A549 (cell line): ENCODE measurements at regions not wholly inside any gene's neighbourhood (a gene's known extent, or its start where the extent isn't known, plus 50 kb on each side); places are given as distances from the start of the nearest gene placed in this dataset.

ENCODE experiments used
- ATAC-seq, 2 experiments: fragments of 200-7000 bp in 1 of 2; fragments of >200 bp in 1 of 2; cut with Nextera tagmentation in 1 of 2; cut with Tn5 transposase in 1 of 2; 3 replicates each; pipeline versions ENCODE4 v1.8.0 to v1.9.1; 2018 to 2020; ENCODE audit warnings: mild to moderate bottlenecking in 1 of 2, moderate library complexity in 1 of 2
- CTCF ChIA-PET: fragments of 300-600 bp; sonication (Branson Sonifier 250); formaldehyde crosslinking; extraction: SDS; loops from one replicate; lab custom pipeline; 2021; ENCODE audit warnings: antibody characterized with exemption, inconsistent platforms; lab: Yijun Ruan, JAX
- POLR2A ChIA-PET: fragments of 350-600 bp; formaldehyde crosslinking; extraction: SDS; loops from one replicate; lab custom pipeline; 2021; ENCODE audit warnings: antibody characterized with exemption, inconsistent platforms; lab: Yijun Ruan, JAX
- DNase-seq, 2 experiments: peaks; one replicate each; pipeline versions ENCODE4 v3.0.0 to v3.0.0-alpha.2; 2011 to 2016; ENCODE audit warnings: low read depth in 1 of 2, low spot score in 1 of 2
- FAIRE-seq: peaks from 2 replicates; lab custom pipeline; 2011; peaks lifted over from hg19 to GRCh38; lab: Jason Lieb, UNC
- H3K27ac ChIP-seq, 2 experiments: fragments of >200 bp; sonication (Bioruptor Twin); formaldehyde crosslinking; 3 replicates each; pipeline ENCODE4 v1.5.1; 2016 to 2017
- H3K4me1 ChIP-seq: fragments of >200 bp; sonication (Bioruptor Twin); formaldehyde crosslinking; 3 replicates; pipeline ENCODE4 v1.6.1; 2016
- H3K4me2 ChIP-seq: fragments of >200 bp; sonication (Bioruptor Twin); formaldehyde crosslinking; 3 replicates; pipeline ENCODE4 v1.6.1; 2016
- H3K4me3 ChIP-seq: fragments of >200 bp; sonication (Bioruptor Twin); formaldehyde crosslinking; 3 replicates; pipeline ENCODE4 v1.5.1; 2016
- H3K9me3 ChIP-seq: fragments of >200 bp; sonication (Bioruptor Twin); formaldehyde crosslinking; 3 replicates; pipeline ENCODE4 v1.6.1; 2016
- BHLHE40 ChIP-seq: IDR thresholded peaks from 2 replicates; pipeline ENCODE4 v1.6.1; 2012; ENCODE audit warnings: low read depth, low read length, inconsistent platforms
- CEBPB ChIP-seq, 2 experiments: fragments of >200 bp in 1 of 2; sonication (Bioruptor Twin) in 1 of 2; formaldehyde crosslinking in 1 of 2; IDR thresholded peaks; 2 replicates each; pipeline ENCODE4 v1.6.1; 2012 to 2016
- CHD2 ChIP-seq: fragments of 150-350 bp; IDR thresholded peaks from 2 replicates; pipeline ENCODE4 v1.6.1; 2014; ENCODE audit warnings: low read length; ENCODE audit not compliant: partially characterized antibody
- EP300 ChIP-seq, 2 experiments: fragments of >200 bp; sonication (Bioruptor Twin); formaldehyde crosslinking; IDR thresholded peaks; 2 replicates in 1 of 2; 3 replicates in 1 of 2; pipeline ENCODE4 v1.6.1; 2016 to 2017
- FOSL2 ChIP-seq, 2 experiments: fragments of 450-650 bp in 1 of 2; fragments of >200 bp in 1 of 2; sonication (Bioruptor Twin) in 1 of 2; formaldehyde crosslinking; IDR thresholded peaks; 2 replicates each; pipeline versions ENCODE4 v1.5.0 to v1.6.1; 2016 to 2020; ENCODE audit warnings: mild to moderate bottlenecking in 1 of 2, moderate library complexity in 1 of 2
- GATA3 ChIP-seq: IDR thresholded peaks from 2 replicates; pipeline ENCODE4 v1.6.1; 2012; ENCODE audit warnings: borderline replicate concordance
- HEYL ChIP-seq: fragments of 250-450 bp; sonication (Bioruptor Pico); IDR thresholded peaks from 2 replicates; pipeline ENCODE4 v1.8.0; 2021; ENCODE audit warnings: mild to moderate bottlenecking, moderate library complexity
- HOXA7 ChIP-seq: fragments of 250-450 bp; sonication (Bioruptor Pico); IDR thresholded peaks from 2 replicates; pipeline ENCODE4 v1.5.0; 2020; ENCODE audit warnings: mild to moderate bottlenecking, moderate library complexity
- HOXB5 ChIP-seq: fragments of 250-450 bp; sonication (Bioruptor Pico); IDR thresholded peaks from 2 replicates; pipeline ENCODE4 v1.5.0; 2020; ENCODE audit warnings: mild to moderate bottlenecking, moderate library complexity
- JUN ChIP-seq, 2 experiments: fragments of >200 bp; sonication (Bioruptor Twin); formaldehyde crosslinking; IDR thresholded peaks; 2 replicates in 1 of 2; 3 replicates in 1 of 2; pipeline ENCODE4 v1.6.1; 2016 to 2017
- JUNB ChIP-seq: fragments of >200 bp; sonication (Bioruptor Twin); formaldehyde crosslinking; IDR thresholded peaks from 2 replicates; pipeline ENCODE4 v1.6.1; 2016
- KDM1A ChIP-seq: fragments of 200-600 bp; sonication (generic); IDR thresholded peaks from 2 replicates; pipeline ENCODE4 v1.6.1; 2016; ENCODE audit warnings: low read depth, mild to moderate bottlenecking
- MAFK ChIP-seq: fragments of 450-650 bp; IDR thresholded peaks from 2 replicates; pipeline ENCODE4 v1.6.1; 2014; ENCODE audit not compliant: partially characterized antibody
- MAZ ChIP-seq: fragments of 150-350 bp; IDR thresholded peaks from 2 replicates; pipeline ENCODE4 v1.6.1; 2014; ENCODE audit warnings: antibody characterized with exemption, low read depth, low read length, borderline replicate concordance
- NFE2L2 ChIP-seq: fragments of 150-350 bp; conservative IDR thresholded peaks from 2 replicates; pipeline ENCODE4 v1.6.1; 2014; ENCODE audit warnings: low read length
- POLR2A ChIP-seq: IDR thresholded peaks from 2 replicates; pipeline ENCODE4 v1.6.1; 2012; ENCODE audit warnings: mild to moderate bottlenecking, low read length
- RCOR1 ChIP-seq: fragments of 150-350 bp; IDR thresholded peaks from 2 replicates; pipeline ENCODE4 v1.6.1; 2014; ENCODE audit warnings: antibody characterized with exemption, low read length, low read depth
- RFX5 ChIP-seq: fragments of 450-650 bp; IDR thresholded peaks from 2 replicates; pipeline ENCODE4 v1.7.1; 2014; ENCODE audit warnings: antibody characterized with exemption, mild to moderate bottlenecking, moderate library complexity
- SMC3 ChIP-seq: fragments of >200 bp; sonication (Bioruptor Twin); formaldehyde crosslinking; IDR thresholded peaks from 3 replicates; pipeline ENCODE4 v1.6.1; 2018; ENCODE audit warnings: inconsistent platforms
- TFCP2L1 ChIP-seq: fragments of 250-450 bp; sonication (Bioruptor Pico); IDR thresholded peaks from 2 replicates; pipeline ENCODE4 v1.5.0; 2021; ENCODE audit warnings: mild to moderate bottlenecking
- TP53 ChIP-seq: fragments of 250-450 bp; sonication (Bioruptor Pico); IDR thresholded peaks from 2 replicates; pipeline ENCODE4 v1.5.0; 2021; ENCODE audit warnings: mild to moderate bottlenecking, moderate library complexity
- ZC3H11A ChIP-seq: fragments of 450-650 bp; IDR thresholded peaks from 2 replicates; pipeline ENCODE4 v1.6.1; 2014; ENCODE audit warnings: antibody characterized with exemption, mild to moderate bottlenecking
- ZFP36 ChIP-seq: fragments of 450-650 bp; IDR thresholded peaks from 2 replicates; pipeline ENCODE4 v1.6.1; 2014; ENCODE audit warnings: borderline replicate concordance; ENCODE audit not compliant: partially characterized antibody
- WGBS: methylation state at CpG from one replicate; pipeline ENCODE4 v1.1.6; 2017; ENCODE audit errors: missing lambda C conversion rate; 5-methylcytosine and 5-hydroxymethylcytosine counted together
- TF ChIP-seq, protein P1 (sequence below): fragments of 250-450 bp; sonication (Bioruptor Pico); IDR thresholded peaks from 2 replicates; pipeline ENCODE4 v1.5.0; 2021; ENCODE audit warnings: mild to moderate bottlenecking, moderate library complexity, borderline replicate concordance
- TF ChIP-seq, protein P2 (sequence below): IDR thresholded peaks from 2 replicates; pipeline ENCODE4 v1.6.1; 2012
- TF ChIP-seq, protein P3 (sequence below): fragments of >200 bp; sonication (Bioruptor Twin); formaldehyde crosslinking; IDR thresholded peaks from 2 replicates; pipeline ENCODE4 v1.6.1; 2016
- TF ChIP-seq, protein P4 (sequence below): fragments of 250-450 bp; sonication (Bioruptor Pico); IDR thresholded peaks from 2 replicates; pipeline ENCODE4 v1.5.0; 2020; ENCODE audit warnings: low read depth, mild to moderate bottlenecking, moderate library complexity

DNA sequence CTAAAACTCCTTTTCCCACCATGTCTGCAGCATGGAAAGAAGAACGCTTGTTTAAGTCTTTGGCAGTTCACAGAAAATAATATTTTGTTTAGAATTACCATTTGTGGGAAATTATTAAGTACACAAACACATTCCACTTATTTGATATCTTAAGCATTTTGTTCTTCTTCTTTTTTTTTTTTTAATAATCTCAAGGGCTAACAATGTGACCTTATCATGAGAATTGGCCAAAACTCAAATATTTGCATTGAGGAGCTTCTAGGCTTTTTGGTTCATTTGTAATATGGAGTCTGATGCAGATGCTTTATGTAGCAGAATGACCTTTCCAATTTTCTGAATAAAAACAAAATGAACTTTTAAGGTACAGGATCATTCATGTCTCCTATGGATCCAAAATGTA, 555.0 kb downstream of the ZEB2 start:
- Histone ChIP-seq H3K4me2 (no peak overlapping the region), H3K4me1 (no peaks in the 10 kb centered on the region), H3K9me3 (no peaks in the 10 kb centered on the region), H3K27ac (no peak overlapping the region), H3K4me3 (no peak overlapping the region)
- 89% methylated on average over 1 of the region's 1 CpG for WGBS
- no peak for ATAC-seq
- CTCF ChIA-PET: no interaction called here
- FAIRE-seq: no peak
- TF ChIP-seq ZFP36: no peak
- TF ChIP-seq CHD2: no peak
- no peak for TF ChIP-seq JUNB
- TF ChIP-seq BHLHE40: no peak
- no peak for TF ChIP-seq KDM1A
- no peak for TF ChIP-seq EP300 (IDR thresholded peaks at IDR 0.05)
- TF ChIP-seq FOSL2 (IDR thresholded peaks at IDR 0.05): no peak
- TF ChIP-seq FOSL2 (CRISPR knock-in tag; IDR thresholded peaks at IDR 0.05): no peak
- TF ChIP-seq GATA3: no peak
- TF ChIP-seq, protein P1, sequence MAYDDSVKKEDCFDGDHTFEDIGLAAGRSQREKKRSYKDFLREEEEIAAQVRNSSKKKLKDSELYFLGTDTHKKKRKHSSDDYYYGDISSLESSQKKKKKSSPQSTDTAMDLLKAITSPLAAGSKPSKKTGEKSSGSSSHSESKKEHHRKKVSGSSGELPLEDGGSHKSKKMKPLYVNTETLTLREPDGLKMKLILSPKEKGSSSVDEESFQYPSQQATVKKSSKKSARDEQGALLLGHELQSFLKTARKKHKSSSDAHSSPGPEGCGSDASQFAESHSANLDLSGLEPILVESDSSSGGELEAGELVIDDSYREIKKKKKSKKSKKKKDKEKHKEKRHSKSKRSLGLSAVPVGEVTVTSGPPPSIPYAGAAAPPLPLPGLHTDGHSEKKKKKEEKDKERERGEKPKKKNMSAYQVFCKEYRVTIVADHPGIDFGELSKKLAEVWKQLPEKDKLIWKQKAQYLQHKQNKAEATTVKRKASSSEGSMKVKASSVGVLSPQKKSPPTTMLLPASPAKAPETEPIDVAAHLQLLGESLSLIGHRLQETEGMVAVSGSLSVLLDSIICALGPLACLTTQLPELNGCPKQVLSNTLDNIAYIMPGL (CRISPR knock-in tag): no peak
- DNase-seq: no peak
- POLR2A ChIA-PET: no interaction called here

DNA sequence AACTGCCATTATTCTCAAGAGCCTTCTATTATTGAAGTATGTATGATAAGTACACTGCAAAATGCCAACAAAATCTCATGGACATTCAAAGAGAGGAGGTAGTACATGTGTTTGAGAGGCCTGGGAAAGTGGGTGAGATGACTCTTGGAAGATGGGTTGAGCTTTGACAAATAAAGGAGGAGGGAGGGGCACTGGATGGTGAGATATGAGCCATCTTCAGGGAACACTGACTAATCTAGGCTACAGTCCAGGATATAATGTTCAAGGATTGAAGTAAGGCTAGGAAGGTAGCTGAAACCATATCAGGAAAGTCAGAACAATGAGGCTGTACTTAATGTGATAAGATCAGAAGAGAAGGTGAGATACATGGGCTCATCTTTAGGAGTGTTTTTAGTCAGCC, 559.7 kb downstream of the ZEB2 start:
- Histone ChIP-seq H3K9me3 (no peaks in the 10 kb centered on the region), H3K27ac (no peak overlapping the region), H3K4me3 (no peak overlapping the region), H3K4me2 (no peak overlapping the region), H3K4me1 (no peaks in the 10 kb centered on the region)
- no peak for ATAC-seq
- no peak for DNase-seq
- ChIA-PET POLR2A (no interaction called here), CTCF (no interaction called here)
- FAIRE-seq: no peak
- no peak for TF ChIP-seq RCOR1

DNA sequence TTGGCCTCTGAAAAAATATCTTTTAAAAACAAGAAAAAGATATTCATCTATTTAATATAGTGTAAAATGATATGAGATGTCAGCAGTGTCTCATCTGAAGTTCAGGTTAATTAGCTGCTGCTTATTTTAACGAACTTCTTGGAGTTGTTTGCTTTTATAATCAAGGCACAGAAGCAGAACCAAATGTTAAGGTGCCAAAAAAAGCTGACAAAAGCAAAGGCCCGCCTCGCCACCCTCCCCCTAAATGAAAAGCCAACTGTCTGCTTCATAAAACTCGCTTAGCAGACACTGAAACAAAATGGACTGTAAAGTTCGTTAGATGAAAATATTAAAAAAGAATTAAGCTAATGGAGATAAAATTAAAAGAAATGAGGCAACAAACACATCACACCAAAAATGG, 562.6 kb downstream of the ZEB2 start:
- Histone ChIP-seq H3K4me2 (no peak overlapping the region), H3K27ac (no peak overlapping the region), H3K4me3 (no peak overlapping the region), H3K4me1 (no peaks in the 10 kb centered on the region), H3K9me3 (no peaks in the 10 kb centered on the region)
- ATAC-seq (no peak), FAIRE-seq (no peak), DNase-seq (no peak)
- ChIA-PET CTCF (no interaction called here), POLR2A (no interaction called here)
- 69% methylated on average over 5 of the region's 5 CpGs for WGBS
- TF ChIP-seq, protein P2, sequence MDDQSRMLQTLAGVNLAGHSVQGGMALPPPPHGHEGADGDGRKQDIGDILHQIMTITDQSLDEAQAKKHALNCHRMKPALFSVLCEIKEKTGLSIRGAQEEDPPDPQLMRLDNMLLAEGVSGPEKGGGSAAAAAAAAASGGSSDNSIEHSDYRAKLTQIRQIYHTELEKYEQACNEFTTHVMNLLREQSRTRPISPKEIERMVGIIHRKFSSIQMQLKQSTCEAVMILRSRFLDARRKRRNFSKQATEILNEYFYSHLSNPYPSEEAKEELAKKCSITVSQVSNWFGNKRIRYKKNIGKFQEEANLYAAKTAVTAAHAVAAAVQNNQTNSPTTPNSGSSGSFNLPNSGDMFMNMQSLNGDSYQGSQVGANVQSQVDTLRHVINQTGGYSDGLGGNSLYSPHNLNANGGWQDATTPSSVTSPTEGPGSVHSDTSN: no peak
- TF ChIP-seq HOXA7 (no peak), HOXB5 (CRISPR knock-in tag) (no peak), TP53 (CRISPR knock-in tag) (no peak), MAZ (no peak), RFX5 (no peak), CEBPB (IDR thresholded peaks at IDR 0.05) (no peak), NFE2L2 (no peak), MAFK (no peak), TFCP2L1 (CRISPR knock-in tag) (no peak), SMC3 (no peak), HEYL (CRISPR knock-in tag) (no peak), ZC3H11A (no peak), JUN (IDR thresholded peaks at IDR 0.05) (no peak), POLR2A (no peak)
- TF ChIP-seq, protein P3, sequence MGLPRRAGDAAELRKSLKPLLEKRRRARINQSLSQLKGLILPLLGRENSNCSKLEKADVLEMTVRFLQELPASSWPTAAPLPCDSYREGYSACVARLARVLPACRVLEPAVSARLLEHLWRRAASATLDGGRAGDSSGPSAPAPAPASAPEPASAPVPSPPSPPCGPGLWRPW: no peak
- TF ChIP-seq, protein P4, sequence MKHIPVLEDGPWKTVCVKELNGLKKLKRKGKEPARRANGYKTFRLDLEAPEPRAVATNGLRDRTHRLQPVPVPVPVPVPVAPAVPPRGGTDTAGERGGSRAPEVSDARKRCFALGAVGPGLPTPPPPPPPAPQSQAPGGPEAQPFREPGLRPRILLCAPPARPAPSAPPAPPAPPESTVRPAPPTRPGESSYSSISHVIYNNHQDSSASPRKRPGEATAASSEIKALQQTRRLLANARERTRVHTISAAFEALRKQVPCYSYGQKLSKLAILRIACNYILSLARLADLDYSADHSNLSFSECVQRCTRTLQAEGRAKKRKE: no peak
